ENCODE measurements at regions not wholly inside any gene's neighbourhood (a gene's known extent, or its start where the extent isn't known, plus 50 kb on each side); places are given as distances from the start of the nearest gene placed in this dataset.

DNA sequence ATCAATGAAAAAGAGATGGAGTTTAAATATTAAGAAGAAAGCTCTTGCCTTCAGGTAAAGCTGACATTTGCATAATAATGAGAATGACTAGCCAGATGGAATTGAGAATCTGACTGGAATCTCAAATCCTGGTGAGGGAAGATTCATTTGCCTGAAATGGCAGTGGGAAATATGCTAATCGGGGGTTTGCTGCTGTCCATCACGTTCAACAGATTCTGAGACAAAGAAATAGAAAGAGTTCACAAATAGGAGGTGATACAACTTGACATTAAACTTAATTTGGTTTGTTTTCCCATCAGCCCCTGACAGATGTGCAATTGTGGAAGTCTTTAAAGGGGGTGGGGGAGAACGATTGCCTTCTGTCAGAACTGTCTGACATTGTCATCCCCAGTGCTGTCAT lies 347.4 kb downstream of the PDCD6IP start:
- TF ChIP-seq, protein P1, sequence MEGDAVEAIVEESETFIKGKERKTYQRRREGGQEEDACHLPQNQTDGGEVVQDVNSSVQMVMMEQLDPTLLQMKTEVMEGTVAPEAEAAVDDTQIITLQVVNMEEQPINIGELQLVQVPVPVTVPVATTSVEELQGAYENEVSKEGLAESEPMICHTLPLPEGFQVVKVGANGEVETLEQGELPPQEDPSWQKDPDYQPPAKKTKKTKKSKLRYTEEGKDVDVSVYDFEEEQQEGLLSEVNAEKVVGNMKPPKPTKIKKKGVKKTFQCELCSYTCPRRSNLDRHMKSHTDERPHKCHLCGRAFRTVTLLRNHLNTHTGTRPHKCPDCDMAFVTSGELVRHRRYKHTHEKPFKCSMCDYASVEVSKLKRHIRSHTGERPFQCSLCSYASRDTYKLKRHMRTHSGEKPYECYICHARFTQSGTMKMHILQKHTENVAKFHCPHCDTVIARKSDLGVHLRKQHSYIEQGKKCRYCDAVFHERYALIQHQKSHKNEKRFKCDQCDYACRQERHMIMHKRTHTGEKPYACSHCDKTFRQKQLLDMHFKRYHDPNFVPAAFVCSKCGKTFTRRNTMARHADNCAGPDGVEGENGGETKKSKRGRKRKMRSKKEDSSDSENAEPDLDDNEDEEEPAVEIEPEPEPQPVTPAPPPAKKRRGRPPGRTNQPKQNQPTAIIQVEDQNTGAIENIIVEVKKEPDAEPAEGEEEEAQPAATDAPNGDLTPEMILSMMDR (IDR thresholded peaks at IDR 0.05): no peak
- no peak for TF ChIP-seq POLR2AphosphoS5 (IDR thresholded peaks at IDR 0.05)

All from sigmoid colon (tissue), 4 donors.